ENCODE measurements at regions not wholly inside any gene's neighbourhood (a gene's known extent, or its start where the extent isn't known, plus 50 kb on each side); places are given as distances from the start of the nearest gene placed in this dataset.

- ChIA-PET CTCF (no interaction called here), POLR2A (ENCODE audit: low non-redundant PET) (no interaction called here)
- no peak overlapping the region for H3K27ac ChIP-seq
- DNase-seq (ENCODE audit: low spot score): no peak
- no peak for TF ChIP-seq CTCF (conservative IDR thresholded peaks at IDR 0.05; ENCODE audit: low read depth)
Measured at GRCh38 chr7:80334908-80335307, 177.0 kb downstream of the GNAT3 start.

- DNase-seq (ENCODE audit: low spot score): no peak
- H3K27ac ChIP-seq: no peak overlapping the region
- CTCF ChIA-PET: interaction anchor here (0.6 kb wide), 1 partner anchor 561 kb away, joined by 3 read pairs; no protein-coding TSS in a partner anchor
- POLR2A ChIA-PET (ENCODE audit: low non-redundant PET): no interaction called here
- no peak for TF ChIP-seq CTCF (conservative IDR thresholded peaks at IDR 0.05; ENCODE audit: low read depth)
Measured at GRCh38 chr7:80334196-80334595, 177.7 kb downstream of the GNAT3 start.

- no peak overlapping the region for H3K27ac ChIP-seq
- ChIA-PET CTCF (no interaction called here), POLR2A (ENCODE audit: low non-redundant PET) (no interaction called here)
- TF ChIP-seq CTCF (conservative IDR thresholded peaks at IDR 0.05; ENCODE audit: low read depth): no peak
- DNase-seq (ENCODE audit: low spot score): no peak
Measured at GRCh38 chr7:80333040-80333439, 178.8 kb downstream of the GNAT3 start.

DNA sequence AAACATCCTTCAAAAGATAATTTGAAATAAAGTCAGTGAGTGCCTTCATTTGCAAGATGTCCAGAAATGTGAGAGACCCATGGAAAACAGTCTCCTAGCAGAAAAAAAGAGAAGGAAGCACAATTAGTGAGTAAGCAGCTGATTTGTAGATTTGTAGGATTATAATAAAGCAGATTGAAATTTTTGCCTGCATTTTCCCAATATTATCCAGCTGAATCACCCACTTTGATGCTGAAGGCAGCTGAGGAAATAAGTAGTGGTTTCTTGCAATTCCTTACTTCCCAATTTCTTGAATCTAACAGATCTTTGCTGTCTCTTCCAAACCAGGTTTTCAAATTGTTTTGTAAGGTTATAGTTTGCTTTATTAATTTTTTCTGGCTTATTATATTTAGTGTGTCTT lies 181.4 kb downstream of the GNAT3 start:
- no peak for DNase-seq (ENCODE audit: low spot score)
- no peak for TF ChIP-seq CTCF (conservative IDR thresholded peaks at IDR 0.05; ENCODE audit: low read depth)
- no peak overlapping the region for H3K27ac ChIP-seq
- ChIA-PET POLR2A (ENCODE audit: low non-redundant PET) (no interaction called here), CTCF (no interaction called here)

- no peak overlapping the region for H3K27ac ChIP-seq
- DNase-seq (ENCODE audit: low spot score): peak; percentile 72
- ChIA-PET POLR2A (ENCODE audit: low non-redundant PET) (no interaction called here), CTCF (no interaction called here)
- no peak for TF ChIP-seq CTCF (conservative IDR thresholded peaks at IDR 0.05; ENCODE audit: low read depth)
Measured at GRCh38 chr7:80324032-80324431, 187.8 kb downstream of the GNAT3 start.

DNA sequence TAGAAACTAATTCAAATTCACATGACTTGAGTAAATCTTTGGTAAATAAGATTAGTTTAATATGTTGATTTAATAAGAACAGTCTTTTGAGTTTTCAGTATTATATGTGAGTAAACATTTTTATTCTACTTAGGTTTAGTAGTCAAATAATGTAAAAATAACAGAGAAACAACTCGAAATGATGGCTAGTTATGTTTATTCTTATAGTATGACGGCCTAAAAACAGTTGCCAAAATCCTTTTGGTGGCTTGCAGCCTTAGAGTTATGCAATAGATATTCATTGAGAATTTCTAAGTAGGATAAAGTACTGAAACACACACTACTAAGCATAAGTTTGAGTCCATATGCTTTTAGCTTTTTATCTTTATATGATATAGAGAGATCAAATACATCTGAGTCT lies 184.8 kb downstream of the GNAI1 start:
- POLR2A ChIA-PET (ENCODE audit: low non-redundant PET): no interaction called here
- CTCF ChIA-PET: no interaction called here
- no peak overlapping the region for H3K27ac ChIP-seq
- TF ChIP-seq CTCF (conservative IDR thresholded peaks at IDR 0.05; ENCODE audit: low read depth): no peak
- no peak for DNase-seq (ENCODE audit: low spot score)

GRCh38 chr7:80318081-80318480 lies 183.4 kb downstream of the GNAI1 start:
- ChIA-PET CTCF (interaction anchor here (0.6 kb wide), 1 partner anchor 55 kb away, joined by 3 read pairs; no protein-coding TSS in a partner anchor), POLR2A (ENCODE audit: low non-redundant PET) (no interaction called here)
- no peak for TF ChIP-seq CTCF (conservative IDR thresholded peaks at IDR 0.05; ENCODE audit: low read depth)
- no peak overlapping the region for H3K27ac ChIP-seq
- DNase-seq (ENCODE audit: low spot score): no peak
